ENCODE measurements at regions not wholly inside any gene's neighbourhood (a gene's known extent, or its start where the extent isn't known, plus 50 kb on each side); places are given as distances from the start of the nearest gene placed in this dataset.
A peak's percentile ranks its signal among the peaks of the same experiment; 100 is the strongest.

DNA sequence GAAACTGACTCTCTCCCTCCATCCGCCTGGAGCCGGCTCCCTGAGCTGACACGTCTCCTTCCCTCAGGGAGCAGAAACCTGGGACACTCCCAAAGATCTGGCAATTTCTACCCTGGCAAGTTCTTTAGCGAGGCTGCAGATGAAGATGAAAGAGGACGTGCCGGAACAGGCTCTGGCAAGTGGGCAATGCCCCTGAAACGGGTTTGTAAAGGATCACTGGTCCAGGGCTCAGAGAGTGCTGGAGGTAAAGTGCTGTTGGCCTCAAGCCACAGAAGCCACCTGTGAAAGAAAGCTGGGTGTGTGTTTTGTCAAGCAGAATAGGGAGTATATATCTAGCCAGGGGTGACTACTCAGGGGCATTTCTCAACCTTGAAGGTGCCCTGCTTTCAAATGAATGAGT is 131.4 kb upstream of the ATP6AP2 start:
- no peak for DNase-seq

- no peak for DNase-seq
Measured at GRCh38 chrX:40448793-40449192, 132.0 kb upstream of the ATP6AP2 start.

DNA sequence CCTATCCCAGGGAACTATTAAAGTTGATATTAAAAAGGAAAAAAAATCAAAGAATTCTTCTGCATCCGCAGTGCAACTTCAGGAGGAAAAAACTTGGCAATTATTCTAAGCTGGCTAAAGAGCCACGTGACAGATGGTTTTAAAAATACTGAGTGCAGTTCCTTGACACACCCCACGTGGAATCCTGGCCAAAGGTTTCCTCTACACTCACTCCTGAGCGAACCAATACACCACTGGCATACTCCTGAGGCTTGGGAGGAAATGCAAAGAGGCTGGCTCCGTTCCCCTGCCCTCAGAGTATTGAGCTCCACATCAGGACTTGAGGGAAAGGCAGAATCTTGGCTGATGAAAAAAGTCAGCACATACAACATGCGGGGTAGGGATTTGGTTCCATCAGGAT is 133.8 kb upstream of the ATP6AP2 start:
- DNase-seq: peak in 1 of 2 experiments; percentile 58

DNA sequence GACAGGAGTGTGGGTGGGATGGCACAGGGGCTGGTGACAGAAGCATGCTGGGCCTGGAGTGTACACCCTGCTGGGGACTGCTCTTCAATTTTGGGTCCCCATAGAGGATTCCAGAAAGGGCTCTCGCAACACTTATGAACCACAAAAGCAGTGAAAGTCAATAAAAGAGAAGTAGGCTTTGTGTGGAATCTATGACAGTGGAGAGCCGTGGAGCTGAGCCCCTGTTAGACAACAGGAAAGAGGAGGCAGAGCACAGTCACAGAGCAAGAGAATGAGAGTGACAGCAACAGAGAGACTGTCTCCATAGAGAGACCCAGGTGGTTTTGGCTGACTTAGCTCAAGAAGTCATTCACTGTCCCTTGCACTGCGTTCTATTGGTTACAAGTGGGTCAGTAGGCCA is 135.1 kb upstream of the ATP6AP2 start:
- DNase-seq: no peak

GRCh38 chrX:40444798-40445496 is 135.8 kb upstream of the ATP6AP2 start:
- no peak for DNase-seq

- DNase-seq: no peak
Measured at GRCh38 chrX:40444133-40444532, 136.6 kb upstream of the ATP6AP2 start.

- no peak for DNase-seq
Measured at GRCh38 chrX:40440866-40441265, 139.9 kb upstream of the ATP6AP2 start.

GRCh38 chrX:40439625-40440532 is 140.9 kb upstream of the ATP6AP2 start:
- DNase-seq: no peak

DNA sequence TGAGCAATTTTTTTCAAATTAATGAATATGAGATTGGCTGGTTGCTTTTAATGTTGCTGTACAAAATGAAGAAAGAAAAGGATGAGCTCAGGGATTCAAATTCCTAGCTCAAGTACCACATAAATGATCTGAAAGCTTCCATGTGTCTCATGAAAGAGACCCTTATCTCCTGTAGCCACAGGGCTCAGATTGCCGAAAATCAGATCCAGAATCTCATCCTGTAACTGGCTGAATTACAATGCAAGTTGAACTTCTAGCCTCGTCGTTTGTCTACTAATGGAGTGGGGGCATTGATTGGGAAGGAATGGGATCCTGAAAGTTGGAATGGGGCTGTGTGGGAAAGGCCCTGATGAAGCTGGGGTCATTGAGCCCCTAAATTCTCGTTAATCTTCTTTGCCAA is 143.4 kb upstream of the ATP6AP2 start:
- DNase-seq: no peak

- peak; percentile 43 to 83 for DNase-seq
Measured at GRCh38 chrX:40434947-40435346, 145.8 kb upstream of the ATP6AP2 start.

GRCh38 chrX:40434443-40434842 is 146.3 kb upstream of the ATP6AP2 start:
- DNase-seq: no peak

DNA sequence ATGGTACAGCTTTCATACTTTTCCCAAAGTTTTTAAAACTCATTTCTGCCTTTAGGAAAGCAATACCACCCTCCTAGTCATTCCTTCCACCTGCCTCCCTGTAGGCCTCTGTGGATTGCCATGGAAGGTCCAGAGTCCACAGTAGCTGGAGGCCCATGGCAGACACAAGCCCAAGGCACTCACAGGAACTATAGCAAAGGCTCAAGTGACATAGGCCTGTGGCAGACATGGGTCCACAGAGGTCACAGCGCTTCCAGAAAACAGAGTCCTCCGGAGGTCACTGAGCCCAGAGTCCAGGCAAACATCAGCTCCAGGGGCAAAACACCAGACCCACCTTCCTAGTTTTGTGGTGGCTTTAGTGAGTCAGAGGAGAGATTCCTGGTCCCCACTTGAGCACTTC is 147.6 kb upstream of the ATP6AP2 start:
- no peak for DNase-seq

DNA sequence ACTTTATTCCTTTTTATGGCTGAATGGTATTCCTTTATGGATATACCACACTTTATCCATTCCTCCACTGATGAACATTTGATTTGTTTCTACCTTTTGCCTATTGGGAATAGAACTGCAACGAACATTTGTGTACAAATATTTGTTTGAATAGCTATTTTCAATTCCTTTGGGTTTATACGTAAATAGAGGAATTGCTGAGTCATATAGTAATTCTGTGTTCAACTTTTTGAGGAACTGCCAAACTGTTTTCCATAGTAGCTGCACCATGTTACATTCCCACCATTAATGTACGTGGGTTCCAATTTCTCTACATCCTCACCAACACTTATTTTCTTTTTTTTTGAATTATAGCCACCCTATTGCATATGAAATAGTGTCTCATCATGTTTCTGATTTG is 156.5 kb upstream of the ATP6AP2 start:
- no peak for DNase-seq

DNA sequence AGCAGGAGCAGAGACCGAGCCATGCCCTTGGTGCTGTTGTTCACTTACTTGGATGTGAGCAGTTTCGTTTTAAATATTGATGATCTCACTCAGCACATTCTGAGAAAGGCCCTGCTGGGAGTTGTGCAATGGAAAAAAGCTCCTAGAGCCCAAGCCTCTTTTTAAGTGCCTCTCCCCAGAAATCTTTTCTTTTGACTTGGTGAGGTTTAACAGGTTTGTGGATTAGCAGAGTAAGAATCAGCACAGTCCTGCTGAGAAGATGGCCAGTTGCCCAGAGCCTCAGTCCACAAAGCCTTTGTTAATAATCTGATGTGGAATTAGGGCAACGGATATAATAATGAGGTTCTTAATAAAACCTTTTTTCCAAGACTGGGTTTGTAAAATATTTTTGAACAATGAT is 157.5 kb upstream of the ATP6AP2 start:
- DNase-seq: peak in 1 of 2 experiments; percentile 41

DNA sequence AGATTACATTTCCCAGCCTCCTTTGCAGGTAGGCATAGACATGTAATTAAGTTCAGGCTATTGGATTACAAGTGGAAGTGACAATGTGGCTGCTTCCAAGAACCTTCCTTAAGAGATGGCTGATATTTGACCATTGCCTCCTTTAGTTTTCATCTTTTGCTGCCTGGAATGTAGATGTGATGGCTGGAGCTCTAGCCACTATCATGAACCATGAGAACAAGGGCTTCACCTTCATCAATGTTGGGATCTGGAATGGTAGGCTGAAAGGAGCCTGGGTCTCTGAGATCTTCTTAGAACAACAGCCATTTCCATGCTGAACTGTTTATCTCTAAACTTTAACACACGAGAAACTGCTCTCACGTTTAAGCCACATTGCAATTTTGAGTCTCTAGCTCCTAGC is 158.7 kb upstream of the ATP6AP2 start:
- DNase-seq: no peak

- peak; percentile 37 to 78 for DNase-seq
Measured at GRCh38 chrX:40420899-40421729, 159.7 kb upstream of the ATP6AP2 start.

GRCh38 chrX:40418813-40419195 is 162.0 kb upstream of the ATP6AP2 start:
- no peak for DNase-seq

DNA sequence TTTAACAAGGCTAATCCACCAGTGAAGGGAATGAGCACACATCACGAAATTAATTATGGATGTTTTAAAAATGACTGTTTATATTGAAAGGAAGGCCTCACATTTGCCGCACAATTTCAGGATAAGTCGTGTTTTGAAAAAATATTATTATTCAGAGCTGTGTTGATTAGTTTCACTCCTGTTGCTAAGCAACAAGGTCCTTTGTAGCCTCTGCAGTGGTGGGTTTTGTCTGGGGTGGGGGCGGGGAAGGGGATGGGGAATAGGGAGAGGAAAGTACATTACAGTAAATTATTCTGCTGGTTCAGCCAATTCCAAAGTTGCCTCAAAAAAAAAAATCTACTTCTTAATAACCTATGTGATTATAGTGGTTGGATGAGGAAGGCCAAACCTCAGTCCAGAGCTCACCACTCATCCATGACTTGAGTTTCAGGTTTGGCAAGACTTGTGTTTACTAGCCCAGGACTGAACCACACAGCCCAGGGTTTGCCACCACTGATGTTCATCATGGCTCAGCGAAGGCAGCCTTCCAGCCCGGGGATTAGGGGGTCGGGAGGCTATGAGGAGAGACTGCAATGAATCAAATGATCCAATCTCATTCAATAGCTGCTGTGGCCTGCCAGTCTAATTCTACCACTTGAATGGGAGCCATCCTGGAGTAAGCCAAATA is 162.5 kb upstream of the ATP6AP2 start:
- peak; percentile 8 to 70 for DNase-seq

- peak; percentile 45 to 83 for DNase-seq
Measured at GRCh38 chrX:40415675-40416074, 165.1 kb upstream of the ATP6AP2 start.

GRCh38 chrX:40414335-40414734 is 166.4 kb upstream of the ATP6AP2 start:
- no peak for DNase-seq

- no peak for DNase-seq
Measured at GRCh38 chrX:40411340-40412111, 169.2 kb upstream of the ATP6AP2 start.

DNA sequence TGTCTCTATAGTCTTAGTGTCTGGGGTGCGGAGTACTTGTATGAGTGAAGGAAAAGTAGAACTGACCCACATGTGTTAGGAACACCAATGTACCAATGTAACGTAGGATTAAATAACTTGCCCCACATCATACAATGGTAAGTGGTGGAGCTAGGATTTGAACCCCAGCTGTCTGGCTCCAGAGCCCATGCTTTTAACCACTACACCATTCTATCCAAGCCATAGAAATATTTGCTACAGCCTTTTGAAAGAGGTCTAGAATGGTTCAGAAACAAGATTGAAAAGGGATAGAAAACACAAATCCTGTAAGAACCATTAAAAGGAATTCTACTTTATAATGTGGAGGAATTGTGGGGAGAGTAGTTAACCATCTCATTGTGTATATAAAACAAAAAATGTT is 169.9 kb upstream of the ATP6AP2 start:
- no peak for DNase-seq
